NCI-H526 (cell line): ENCODE measurements at regions not wholly inside any gene's neighbourhood (a gene's known extent, or its start where the extent isn't known, plus 50 kb on each side); places are given as distances from the start of the nearest gene placed in this dataset.
"Not testable (repeated sequence)": the region's sequence is repeated elsewhere in the genome, so short reads cannot be mapped to it uniquely, and the experiment has no call there.

Experiments
- DNase-seq, 2 experiments: peaks; one replicate each; lab custom pipeline; 2025; lab: John Stamatoyannopoulos, UW

GRCh38 chr18:37845498-37845897 is 279.9 kb upstream of the CELF4 start:
- no peak for DNase-seq

- no peak for DNase-seq
Measured at GRCh38 chr18:37844209-37844970, 278.8 kb upstream of the CELF4 start.

- DNase-seq: no peak
Measured at GRCh38 chr18:37838083-37838482, 272.5 kb upstream of the CELF4 start.

GRCh38 chr18:37836071-37836970 is 270.7 kb upstream of the CELF4 start:
- DNase-seq: no peak

GRCh38 chr18:37832010-37832695 is 266.6 kb upstream of the CELF4 start:
- DNase-seq: not testable (repeated sequence)

- no peak for DNase-seq
Measured at GRCh38 chr18:37812961-37813360, 247.4 kb upstream of the CELF4 start.

- no peak for DNase-seq
Measured at GRCh38 chr18:37805773-37806404, 240.3 kb upstream of the CELF4 start.

- no peak for DNase-seq
Measured at GRCh38 chr18:37796823-37797349, 231.3 kb upstream of the CELF4 start.

GRCh38 chr18:37787452-37787851 is 221.9 kb upstream of the CELF4 start:
- DNase-seq: no peak

GRCh38 chr18:37783771-37784170 is 218.2 kb upstream of the CELF4 start:
- no peak for DNase-seq

- DNase-seq: no peak
Measured at GRCh38 chr18:37779220-37779619, 213.6 kb upstream of the CELF4 start.

- DNase-seq: peak in 1 of 2 experiments; percentile 72
Measured at GRCh38 chr18:37778417-37779165, 213.0 kb upstream of the CELF4 start.

GRCh38 chr18:37769826-37770225 is 204.2 kb upstream of the CELF4 start:
- DNase-seq: no peak

GRCh38 chr18:37764541-37765288 is 199.1 kb upstream of the CELF4 start:
- DNase-seq: no peak

GRCh38 chr18:37762076-37762621 is 196.6 kb upstream of the CELF4 start:
- no peak for DNase-seq

GRCh38 chr18:37754141-37754540 is 188.5 kb upstream of the CELF4 start:
- DNase-seq: no peak

- DNase-seq: no peak
Measured at GRCh38 chr18:37742436-37742835, 176.8 kb upstream of the CELF4 start.

- no peak for DNase-seq
Measured at GRCh38 chr18:37741032-37741623, 175.5 kb upstream of the CELF4 start.

- no peak for DNase-seq
Measured at GRCh38 chr18:37734406-37734805, 168.8 kb upstream of the CELF4 start.

- DNase-seq: no peak
Measured at GRCh38 chr18:37729716-37730115, 164.1 kb upstream of the CELF4 start.
